ENCODE measurements at regions not wholly inside any gene's neighbourhood (a gene's known extent, or its start where the extent isn't known, plus 50 kb on each side); places are given as distances from the start of the nearest gene placed in this dataset.

- H3K27me3 ChIP-seq (ENCODE audit: control insufficient read depth in 3 of 3, insufficient read depth in 3 of 3, low read length in 2 of 3), result no peaks in the 10 kb centered on the region
- 75 to 93% methylated on average over 7 of the region's 7 CpGs for WGBS, 2 donors
- no peak for ATAC-seq (ENCODE audit: insufficient read depth, low FRiP score)
Observed at GRCh38 chr12:127791217-127791616, 475.8 kb upstream of the TMEM132C start.

DNA sequence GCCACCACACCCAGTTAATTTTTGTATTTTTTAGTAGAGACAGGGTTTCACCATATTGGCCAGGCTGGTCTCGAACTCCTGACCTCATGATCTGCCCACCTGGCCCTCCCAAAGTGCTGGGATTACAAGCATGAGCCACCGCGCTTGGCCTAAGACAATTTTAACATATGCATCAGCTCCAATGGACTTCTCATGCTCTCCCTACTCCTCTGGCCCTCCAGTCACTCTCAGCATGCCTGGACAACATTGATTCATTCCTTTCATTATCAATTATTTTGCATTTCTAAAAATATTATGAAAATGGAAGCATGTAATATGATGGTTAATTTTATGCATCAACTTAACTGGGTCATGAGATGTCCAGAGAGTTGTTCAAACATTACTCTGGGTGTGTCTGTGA is 469.1 kb upstream of the TMEM132C start:
- Histone ChIP-seq H3K36me3 (ENCODE audit: control insufficient read depth in 4 of 4, insufficient read depth in 4 of 4, low read length in 4 of 4) (no peaks in the 10 kb centered on the region), H3K27me3 (ENCODE audit: control insufficient read depth in 3 of 3, insufficient read depth in 3 of 3, low read length in 2 of 3) (no peaks in the 10 kb centered on the region), H3K4me3 (no peak overlapping the region), H3K4me1 (ENCODE audit: control insufficient read depth in 5 of 5, insufficient read depth in 5 of 5, low read length in 5 of 5) (no peaks in the 10 kb centered on the region), H3K27ac (ENCODE audit: low read depth in 1 of 2, low read length in 1 of 2) (no peak overlapping the region), H3K9ac (ENCODE audit: insufficient read depth in 1 of 2, low read length in 2 of 2) (no peak overlapping the region), H3K9me3 (ENCODE audit: control insufficient read depth in 4 of 4, insufficient read depth in 3 of 4, low read length in 3 of 4) (no peaks in the 10 kb centered on the region)
- WGBS, 2 donors, result 79 to 82% methylated on average over 3 of the region's 3 CpGs
- ATAC-seq (ENCODE audit: insufficient read depth, low FRiP score), result no peak
- DNase-seq, result no peak
- TF ChIP-seq CTCF (IDR thresholded peaks at IDR 0.05; ENCODE audit: control extremely low read depth, extremely low read depth), result no peak

More at GRCh38 chr12:127791217-127791616, 475.8 kb upstream of the TMEM132C start:
- Histone ChIP-seq H3K4me1 (ENCODE audit: control insufficient read depth in 5 of 5, insufficient read depth in 5 of 5, low read length in 5 of 5) (no peaks in the 10 kb centered on the region), H3K9me3 (ENCODE audit: control insufficient read depth in 4 of 4, insufficient read depth in 3 of 4, low read length in 3 of 4) (peaks cover 0 to 2% (median 0%) of the 10 kb centered on the region in 4 donors), H3K9ac (ENCODE audit: insufficient read depth in 1 of 2, low read length in 2 of 2) (no peak overlapping the region), H3K27ac (ENCODE audit: low read depth in 1 of 2, low read length in 1 of 2) (no peak overlapping the region), H3K4me3 (no peak overlapping the region), H3K36me3 (ENCODE audit: control insufficient read depth in 4 of 4, insufficient read depth in 4 of 4, low read length in 4 of 4) (no peaks in the 10 kb centered on the region)
- TF ChIP-seq CTCF (IDR thresholded peaks at IDR 0.05; ENCODE audit: control extremely low read depth, extremely low read depth), result no peak
- no peak for DNase-seq

GRCh38 chr12:127802271-127802670 is 464.7 kb upstream of the TMEM132C start:
- H3K27me3 ChIP-seq (ENCODE audit: control insufficient read depth in 3 of 3, insufficient read depth in 3 of 3, low read length in 2 of 3), result no peaks in the 10 kb centered on the region
- no peak overlapping the region for H3K27ac ChIP-seq (ENCODE audit: low read depth in 1 of 2, low read length in 1 of 2)
- H3K9ac ChIP-seq (ENCODE audit: insufficient read depth in 1 of 2, low read length in 2 of 2), result no peak overlapping the region
- H3K9me3 ChIP-seq (ENCODE audit: control insufficient read depth in 4 of 4, insufficient read depth in 3 of 4, low read length in 3 of 4), result peaks cover 0 to 2% (median 0%) of the 10 kb centered on the region in 4 donors
- no peak for TF ChIP-seq CTCF (IDR thresholded peaks at IDR 0.05; ENCODE audit: control extremely low read depth, extremely low read depth)
- H3K4me1 ChIP-seq (ENCODE audit: control insufficient read depth in 5 of 5, insufficient read depth in 5 of 5, low read length in 5 of 5), result no peaks in the 10 kb centered on the region
- ATAC-seq (ENCODE audit: insufficient read depth, low FRiP score) (no peak), DNase-seq (no peak)
- H3K4me3 ChIP-seq, result no peak overlapping the region
- 90 to 97% methylated on average over 6 of the region's 6 CpGs for WGBS, 2 donors
- H3K36me3 ChIP-seq (ENCODE audit: control insufficient read depth in 4 of 4, insufficient read depth in 4 of 4, low read length in 4 of 4), result no peaks in the 10 kb centered on the region

DNA sequence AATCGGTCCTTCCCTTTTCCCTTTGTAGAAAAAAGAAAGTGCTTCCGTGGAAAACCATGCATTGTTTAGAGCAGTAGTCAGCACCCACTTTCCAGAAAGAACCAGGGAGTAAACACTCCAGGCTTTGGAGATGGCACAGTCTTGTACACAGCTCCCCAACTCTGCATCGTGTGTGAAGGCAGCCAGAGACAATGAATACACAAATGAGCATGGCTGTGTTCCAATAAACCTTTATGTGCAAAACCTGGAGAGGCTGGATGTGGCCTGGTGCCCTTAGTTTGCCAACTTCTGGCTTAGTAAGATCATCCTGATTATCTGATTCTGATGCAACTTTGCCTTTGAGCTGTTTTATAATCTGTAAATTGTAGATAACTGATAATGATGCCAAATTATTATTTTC is 463.4 kb upstream of the TMEM132C start:
- no peak for DNase-seq
- H3K4me1 ChIP-seq (ENCODE audit: control insufficient read depth in 5 of 5, insufficient read depth in 5 of 5, low read length in 5 of 5), result no peaks in the 10 kb centered on the region
- H3K27ac ChIP-seq (ENCODE audit: low read depth in 1 of 2, low read length in 1 of 2), result no peak overlapping the region
- 33 to 49% methylated on average over 3 of the region's 3 CpGs for WGBS, 2 donors
- no peak overlapping the region for H3K4me3 ChIP-seq
- H3K36me3 ChIP-seq (ENCODE audit: control insufficient read depth in 4 of 4, insufficient read depth in 4 of 4, low read length in 4 of 4), result no peaks in the 10 kb centered on the region
- no peak overlapping the region for H3K9ac ChIP-seq (ENCODE audit: insufficient read depth in 1 of 2, low read length in 2 of 2)
- no peak for TF ChIP-seq CTCF (IDR thresholded peaks at IDR 0.05; ENCODE audit: control extremely low read depth, extremely low read depth)
- peaks cover 0 to 2% (median 0%) of the 10 kb centered on the region in 4 donors for H3K9me3 ChIP-seq (ENCODE audit: control insufficient read depth in 4 of 4, insufficient read depth in 3 of 4, low read length in 3 of 4)
- no peak for ATAC-seq (ENCODE audit: insufficient read depth, low FRiP score)
- no peaks in the 10 kb centered on the region for H3K27me3 ChIP-seq (ENCODE audit: control insufficient read depth in 3 of 3, insufficient read depth in 3 of 3, low read length in 2 of 3)
